Muscle layer of duodenum (tissue), 2 donors: ENCODE measurements at regions not wholly inside any gene's neighbourhood (a gene's known extent, or its start where the extent isn't known, plus 50 kb on each side); places are given as distances from the start of the nearest gene placed in this dataset.
"Not testable (repeated sequence)": the region's sequence is repeated elsewhere in the genome, so short reads cannot be mapped to it uniquely, and the experiment has no call there.

Source experiments
- H3K27ac ChIP-seq: one replicate; pipeline ENCODE4 v1.7.0; 2013; ENCODE audit warnings: mild to moderate bottlenecking, low read length
- H3K27me3 ChIP-seq: one replicate; pipeline ENCODE4 v1.7.0; 2013; ENCODE audit warnings: low read depth, mild to moderate bottlenecking, control low read depth, low read length
- H3K36me3 ChIP-seq, 2 donors: one replicate each; pipeline ENCODE4 v1.7.0; 2013; ENCODE audit warnings: low read length in 2 of 2, control low read depth in 1 of 2, mild to moderate bottlenecking in 1 of 2; ENCODE audit not compliant: insufficient read depth in 2 of 2, control insufficient read depth in 1 of 2
- H3K4me1 ChIP-seq, 2 donors: one replicate each; pipeline ENCODE4 v1.7.0; 2013; ENCODE audit warnings: low read length in 2 of 2, mild to moderate bottlenecking in 2 of 2, control low read depth in 1 of 2, moderate library complexity in 1 of 2; ENCODE audit not compliant: insufficient read depth in 2 of 2, control insufficient read depth in 1 of 2
- H3K4me3 ChIP-seq, 2 donors: one replicate each; pipeline ENCODE4 v1.7.0; 2013; ENCODE audit warnings: low read length in 2 of 2, low read depth in 1 of 2, mild to moderate bottlenecking in 1 of 2
- H3K9me3 ChIP-seq, 2 donors: one replicate each; pipeline ENCODE4 v1.7.0; 2013; ENCODE audit warnings: low read length in 2 of 2, control low read depth in 1 of 2, mild to moderate bottlenecking in 1 of 2; ENCODE audit not compliant: control insufficient read depth in 1 of 2
- donor health status: healthy.

DNA sequence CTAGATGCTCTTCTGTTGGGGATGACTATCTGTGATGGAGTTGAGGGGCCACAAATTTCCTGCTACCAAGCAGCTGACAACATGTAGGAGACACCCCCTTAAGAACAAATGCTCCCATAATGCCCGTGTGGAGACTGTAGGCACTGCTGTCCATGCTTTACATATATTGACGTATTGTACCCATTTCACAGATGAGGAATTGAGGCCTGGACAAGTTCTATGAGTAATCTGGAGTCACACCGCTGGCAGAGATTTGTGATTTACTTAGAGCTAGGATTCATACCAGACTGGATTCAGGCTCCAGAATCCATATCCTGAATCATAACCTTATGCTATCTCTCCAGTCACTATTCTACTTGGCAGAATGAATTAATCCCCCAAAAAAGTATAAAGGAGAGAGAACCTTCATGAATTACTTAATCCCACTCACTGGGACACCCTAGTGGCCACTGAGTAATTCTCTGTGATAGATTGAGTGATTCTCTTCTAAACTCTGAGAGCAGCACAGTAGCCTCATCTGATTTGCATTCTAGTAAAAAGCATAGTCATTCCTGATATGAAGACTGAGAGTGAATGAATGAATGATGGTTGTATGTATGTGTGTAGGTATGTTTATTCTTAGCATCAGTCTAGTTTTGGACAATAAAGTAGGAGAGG lies 460.7 kb upstream of the MEIS1 start:
- H3K36me3 ChIP-seq = no peaks in the 10 kb centered on the region
- peaks cover 0 to 3% of the 10 kb centered on the region in 2 donors for H3K9me3 ChIP-seq

DNA sequence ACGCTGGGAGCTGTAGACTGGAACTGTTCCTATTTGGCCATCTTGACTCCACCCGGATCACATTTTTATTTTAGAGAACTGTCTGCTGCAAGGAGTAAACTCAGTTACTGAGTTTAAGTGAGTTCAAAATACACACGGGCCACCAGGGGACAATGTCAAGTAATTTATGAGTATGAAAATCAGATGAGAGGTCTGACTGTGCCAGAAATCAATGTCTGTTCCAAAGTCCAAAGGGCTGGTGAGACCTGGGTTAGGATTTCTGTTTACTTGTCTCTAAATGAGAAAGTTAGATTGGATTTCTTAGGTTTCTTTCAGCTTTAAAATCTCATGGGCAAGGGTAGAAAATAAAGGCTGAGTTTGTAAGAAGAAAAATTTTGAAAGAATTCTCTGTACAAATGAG lies 465.8 kb upstream of the MEIS1 start:
- H3K27me3 ChIP-seq = no peaks in the 10 kb centered on the region
- no peaks in the 10 kb centered on the region for H3K4me1 ChIP-seq
- no peaks in the 10 kb centered on the region for H3K9me3 ChIP-seq
- H3K4me3 ChIP-seq = no peak overlapping the region
- no peak overlapping the region for H3K27ac ChIP-seq
- no peaks in the 10 kb centered on the region for H3K36me3 ChIP-seq

More for the DNA sequence above, 460.7 kb upstream of the MEIS1 start:
- no peaks in the 10 kb centered on the region for H3K27me3 ChIP-seq
- no peak overlapping the region for H3K27ac ChIP-seq
- no peaks in the 10 kb centered on the region for H3K4me1 ChIP-seq
- H3K4me3 ChIP-seq = no peak overlapping the region

DNA sequence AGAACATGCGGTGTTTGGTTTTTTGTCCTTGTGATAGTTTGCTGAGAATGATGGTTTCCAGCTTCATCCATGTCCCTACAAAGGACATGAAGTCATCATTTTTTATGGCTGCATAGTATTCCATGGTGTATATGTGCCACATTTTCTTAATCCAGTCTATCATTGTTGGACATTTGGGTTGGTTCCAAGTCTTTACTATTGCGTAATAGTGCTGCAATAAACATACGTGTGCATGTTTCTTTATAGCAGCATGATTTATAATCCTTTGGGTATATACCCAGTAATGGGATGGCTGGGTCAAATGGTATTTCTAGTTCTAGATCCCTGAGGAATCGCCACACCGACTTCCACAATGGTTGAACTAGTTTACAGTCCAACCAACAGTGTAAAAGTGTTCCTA lies 471.6 kb upstream of the MEIS1 start:
- H3K9me3 ChIP-seq = not testable (repeated sequence)

DNA sequence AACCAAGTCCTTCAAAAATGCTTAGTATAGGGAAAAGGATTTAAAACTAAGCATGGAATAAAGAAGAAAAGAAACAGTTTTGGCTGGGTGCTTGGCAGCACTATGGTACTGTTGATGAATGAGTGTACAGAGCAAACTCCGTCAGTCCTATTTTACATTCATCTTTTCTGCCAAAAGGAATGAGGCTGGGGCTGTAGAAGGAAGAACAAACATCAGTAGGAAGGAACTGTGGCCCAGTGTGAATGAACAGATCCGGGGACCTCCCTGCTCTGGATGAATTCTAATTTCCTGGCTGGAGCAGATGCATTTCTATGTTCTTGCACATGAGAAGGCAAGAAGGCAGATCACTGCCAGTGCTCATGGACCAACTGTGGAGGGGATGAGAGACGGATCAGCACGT lies 474.0 kb upstream of the MEIS1 start:
- Histone ChIP-seq H3K27ac (no peak overlapping the region), H3K4me3 (no peak overlapping the region), H3K27me3 (no peaks in the 10 kb centered on the region), H3K4me1 (no peaks in the 10 kb centered on the region), H3K36me3 (no peaks in the 10 kb centered on the region), H3K9me3 (no peaks in the 10 kb centered on the region)

More for the DNA sequence above, 471.6 kb upstream of the MEIS1 start:
- H3K27me3 ChIP-seq, H3K27ac ChIP-seq, H3K4me3 ChIP-seq, H3K4me1 ChIP-seq, H3K36me3 ChIP-seq: not testable (repeated sequence)

DNA sequence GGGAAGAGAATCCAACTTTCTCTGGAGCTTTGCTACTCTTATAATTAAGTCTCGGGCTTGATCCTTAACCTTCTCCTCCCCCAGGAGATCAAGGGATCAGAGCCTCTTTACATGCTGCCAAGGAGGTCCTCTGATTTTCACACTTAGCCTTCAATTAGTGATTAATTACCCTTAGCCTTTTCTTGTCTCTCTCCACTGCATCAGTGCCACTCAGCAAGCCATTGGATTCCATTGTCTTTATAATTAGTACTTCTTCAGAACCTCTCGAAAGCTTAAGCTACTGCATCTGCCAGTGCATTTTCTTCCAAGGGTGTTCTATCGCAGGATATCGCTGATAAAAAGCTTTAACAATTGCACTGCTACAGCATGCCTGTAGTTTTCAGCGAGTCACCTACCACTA lies 477.0 kb upstream of the MEIS1 start:
- H3K27me3 ChIP-seq = no peaks in the 10 kb centered on the region
- H3K27ac ChIP-seq = no peak overlapping the region
- no peaks in the 10 kb centered on the region for H3K9me3 ChIP-seq
- no peaks in the 10 kb centered on the region for H3K4me1 ChIP-seq
- no peak overlapping the region for H3K4me3 ChIP-seq
- H3K36me3 ChIP-seq = no peaks in the 10 kb centered on the region

DNA sequence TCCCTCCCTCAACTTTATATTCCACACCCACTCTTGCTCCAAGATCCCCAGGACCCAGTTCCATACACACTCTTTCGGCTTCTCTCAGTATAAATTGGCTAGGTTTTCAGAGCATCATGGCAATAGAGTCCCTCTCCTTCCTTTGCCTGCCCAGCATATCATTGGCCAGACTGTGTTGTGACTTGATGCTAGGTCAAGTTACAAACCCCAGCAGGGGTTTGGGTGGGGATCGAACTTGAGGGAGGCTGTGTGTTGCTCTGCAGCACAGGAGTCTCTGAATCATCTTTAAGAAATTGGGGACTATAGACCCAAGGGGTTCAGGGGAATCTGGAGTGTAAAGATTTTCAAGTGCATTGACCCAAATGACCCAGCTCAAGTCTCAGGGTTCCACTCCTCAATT lies 477.5 kb upstream of the MEIS1 start:
- H3K4me1 ChIP-seq = no peaks in the 10 kb centered on the region
- H3K9me3 ChIP-seq = no peaks in the 10 kb centered on the region
- no peaks in the 10 kb centered on the region for H3K27me3 ChIP-seq
- H3K27ac ChIP-seq = no peak overlapping the region
- H3K36me3 ChIP-seq = no peaks in the 10 kb centered on the region
- H3K4me3 ChIP-seq = no peak overlapping the region

DNA sequence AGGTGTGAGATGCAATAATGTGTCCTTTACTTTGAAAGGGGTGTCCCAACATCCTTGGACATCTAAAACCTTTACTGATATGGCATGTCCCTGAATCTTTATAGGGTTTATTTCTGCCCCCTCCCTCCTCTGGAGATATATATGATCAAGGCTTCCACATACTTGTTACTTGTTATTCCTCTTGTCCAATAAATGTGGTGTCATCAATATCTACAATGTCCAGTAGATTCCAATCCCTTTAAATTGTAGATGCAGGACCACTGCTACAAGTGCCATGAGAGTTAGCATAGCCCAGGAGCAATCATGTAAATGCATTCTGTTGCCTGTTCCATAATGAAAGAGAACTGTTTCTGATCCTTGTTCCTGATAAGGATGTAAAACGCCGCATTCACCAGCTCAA lies 479.7 kb upstream of the MEIS1 start:
- Histone ChIP-seq H3K27ac (no peak overlapping the region), H3K9me3 (no peaks in the 10 kb centered on the region), H3K4me1 (no peaks in the 10 kb centered on the region), H3K4me3 (no peak overlapping the region), H3K27me3 (no peaks in the 10 kb centered on the region), H3K36me3 (no peaks in the 10 kb centered on the region)

DNA sequence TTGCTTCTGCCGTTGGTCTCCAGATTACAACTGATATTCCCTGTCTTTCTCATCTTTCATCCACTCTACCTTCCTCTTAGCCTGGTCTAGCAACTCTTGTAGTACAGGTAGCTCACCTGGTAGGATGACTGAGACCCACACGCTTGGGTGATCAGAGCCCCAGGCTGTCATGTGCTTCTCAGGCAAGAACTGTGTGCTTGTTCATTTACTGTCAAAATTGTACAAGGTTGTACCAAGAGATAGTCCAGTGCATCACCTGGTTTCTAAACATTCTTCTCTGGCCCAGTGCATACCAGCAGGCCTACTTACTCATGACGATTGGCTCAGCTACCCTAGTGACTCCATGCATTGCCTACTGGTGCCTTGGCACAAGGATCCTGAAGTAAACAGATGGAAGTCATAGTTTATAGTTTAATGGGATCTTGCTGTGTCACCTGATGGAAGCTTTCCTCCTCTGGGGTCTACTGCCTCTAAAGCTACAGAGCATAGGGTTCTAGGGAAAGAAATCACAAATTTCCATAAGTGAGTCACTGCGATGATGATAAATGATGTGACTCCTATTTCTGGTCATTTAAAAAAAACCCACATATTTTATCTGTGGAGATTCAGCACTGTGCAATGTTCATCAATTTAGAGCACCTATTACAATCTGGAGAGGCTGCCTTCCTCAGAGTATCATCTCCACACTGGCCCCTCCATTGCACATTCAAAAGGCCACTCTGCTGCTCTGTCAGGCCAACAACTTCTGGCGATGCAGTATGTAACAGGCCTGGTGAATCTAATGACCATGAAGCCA lies 481.8 kb upstream of the MEIS1 start:
- H3K4me1 ChIP-seq = no peaks in the 10 kb centered on the region
- no peak overlapping the region for H3K27ac ChIP-seq
- no peaks in the 10 kb centered on the region for H3K9me3 ChIP-seq
- H3K27me3 ChIP-seq = no peaks in the 10 kb centered on the region
- no peaks in the 10 kb centered on the region for H3K36me3 ChIP-seq
- no peak overlapping the region for H3K4me3 ChIP-seq

DNA sequence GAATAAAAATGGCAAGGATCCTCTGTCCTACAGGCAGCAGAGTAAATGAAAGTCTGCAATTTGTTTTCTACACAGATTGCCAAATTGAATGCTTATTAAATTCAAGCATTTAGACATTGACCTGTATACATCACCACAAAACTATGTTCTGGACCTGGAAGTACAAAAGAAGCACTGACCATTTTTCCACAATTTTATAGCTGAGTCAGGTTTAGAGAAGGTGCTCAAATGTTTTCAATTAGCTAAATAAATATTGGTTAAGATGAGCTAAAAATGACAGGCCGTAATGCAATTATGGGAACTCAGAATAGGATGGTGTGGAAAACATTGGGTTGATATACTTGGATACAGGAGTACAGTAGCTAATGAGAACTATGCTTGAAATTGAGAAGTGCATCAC lies 490.7 kb upstream of the MEIS1 start:
- no peaks in the 10 kb centered on the region for H3K36me3 ChIP-seq
- H3K27me3 ChIP-seq = no peaks in the 10 kb centered on the region
- H3K4me1 ChIP-seq = no peaks in the 10 kb centered on the region
- no peak overlapping the region for H3K4me3 ChIP-seq
- no peak overlapping the region for H3K27ac ChIP-seq
- H3K9me3 ChIP-seq = no peaks in the 10 kb centered on the region

DNA sequence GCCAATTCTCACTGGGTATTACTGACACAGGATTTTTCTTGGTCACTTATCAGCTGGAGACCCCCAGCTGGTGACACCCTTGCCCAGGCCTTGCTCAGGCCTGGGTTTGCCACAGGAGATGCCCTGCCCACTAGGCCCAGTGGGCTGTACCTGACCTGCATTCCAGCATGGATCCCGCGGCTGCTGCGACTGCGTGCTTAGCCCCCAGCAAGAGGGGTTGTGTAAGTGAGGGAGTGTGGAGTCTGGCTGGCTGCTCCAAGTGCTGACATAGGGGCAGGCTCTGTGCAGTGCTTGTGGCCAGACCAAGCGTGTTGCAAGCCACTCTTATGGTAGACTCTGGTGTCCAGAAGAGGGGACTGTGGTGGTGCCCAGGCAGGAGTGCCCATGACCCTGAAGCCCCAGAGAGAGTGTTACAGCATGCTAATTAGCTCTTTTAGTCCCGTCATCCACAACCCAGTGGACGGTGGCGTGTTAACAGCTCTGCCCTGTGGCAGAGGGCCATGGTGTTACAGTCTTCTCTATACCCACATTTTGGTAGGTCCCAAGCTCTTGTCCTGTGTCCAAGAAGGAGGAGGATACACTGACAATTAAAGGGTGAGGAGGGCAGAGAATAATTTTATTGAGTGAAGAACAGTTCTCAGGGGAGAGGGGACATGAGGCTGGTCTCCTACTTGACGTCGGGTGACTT lies 491.7 kb upstream of the MEIS1 start:
- Histone ChIP-seq H3K4me1 (no peaks in the 10 kb centered on the region), H3K36me3 (no peaks in the 10 kb centered on the region), H3K9me3 (no peaks in the 10 kb centered on the region), H3K4me3 (no peak overlapping the region), H3K27me3 (no peaks in the 10 kb centered on the region), H3K27ac (no peak overlapping the region)

DNA sequence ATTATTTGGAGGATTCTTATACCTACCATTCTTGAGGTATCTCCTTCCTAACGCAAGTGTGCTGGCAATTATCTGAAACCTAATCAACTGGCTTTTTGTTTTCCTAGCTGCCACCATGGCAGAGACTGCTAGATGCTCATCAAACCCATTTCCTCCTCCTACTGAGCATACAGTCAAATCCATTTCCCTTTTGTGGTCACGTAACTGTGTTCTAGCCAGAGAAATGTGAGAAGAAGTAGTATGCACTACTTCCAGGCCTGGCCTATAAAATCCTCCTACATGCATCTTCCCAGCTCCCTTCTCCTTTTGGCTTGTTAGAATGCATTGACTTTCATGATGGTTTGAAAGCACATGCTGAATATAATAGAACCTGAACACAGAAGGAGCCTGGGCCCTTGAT lies 494.1 kb upstream of the MEIS1 start:
- no peak overlapping the region for H3K4me3 ChIP-seq

More for the DNA sequence above, 494.1 kb upstream of the MEIS1 start:
- Histone ChIP-seq H3K4me1 (no peaks in the 10 kb centered on the region), H3K36me3 (no peaks in the 10 kb centered on the region), H3K27me3 (no peaks in the 10 kb centered on the region), H3K9me3 (no peaks in the 10 kb centered on the region), H3K27ac (no peak overlapping the region)
